Progenitor cell of endocrine pancreas (in vitro differentiated cells): ENCODE measurements at regions not wholly inside any gene's neighbourhood (a gene's known extent, or its start where the extent isn't known, plus 50 kb on each side); places are given as distances from the start of the nearest gene placed in this dataset.
"Not testable (repeated sequence)": the region's sequence is repeated elsewhere in the genome, so short reads cannot be mapped to it uniquely, and the experiment has no call there.

Experiments
- DNase-seq: peaks from one replicate; pipeline ENCODE4 v3.0.0; 2021; ENCODE audit warnings: low spot score; ENCODE audit not compliant: unreplicated experiment
- H3K27ac Mint-ChIP-seq: 2 replicates; pipeline ENCODE4 v1.8.0; 2021; ENCODE audit warnings: mild to moderate bottlenecking, moderate library complexity, mixed read lengths
- H3K27me3 Mint-ChIP-seq: 2 replicates; pipeline ENCODE4 v1.8.0; 2021; ENCODE audit warnings: mixed read lengths
- H3K36me3 Mint-ChIP-seq: 2 replicates; pipeline ENCODE4 v1.8.0; 2022; ENCODE audit warnings: mixed read lengths; ENCODE audit not compliant: insufficient read depth
- H3K4me1 Mint-ChIP-seq: 2 replicates; pipeline ENCODE4 v1.8.0; 2021; ENCODE audit warnings: low read depth, mixed read lengths
- H3K4me3 Mint-ChIP-seq: 2 replicates; pipeline ENCODE4 v1.8.0; 2021; ENCODE audit warnings: low read depth, mild to moderate bottlenecking, moderate library complexity, mixed read lengths
- H3K9me3 Mint-ChIP-seq: 2 replicates; pipeline ENCODE4 v1.8.0; 2021; ENCODE audit warnings: low read depth, mixed read lengths

GRCh38 chr13:18322821-18323220, 858.8 kb downstream of the TUBA3C start:
- H3K4me1 Mint-ChIP-seq, H3K27ac Mint-ChIP-seq, H3K4me3 Mint-ChIP-seq, H3K36me3 Mint-ChIP-seq, DNase-seq, H3K27me3 Mint-ChIP-seq: not testable (repeated sequence)
- H3K9me3 Mint-ChIP-seq, result peaks cover 16% of the 10 kb centered on the region

GRCh38 chr13:18319653-18320052, 862.0 kb downstream of the TUBA3C start:
- peaks cover 22% of the 10 kb centered on the region for H3K9me3 Mint-ChIP-seq
- not testable (repeated sequence) for H3K27ac Mint-ChIP-seq, H3K4me3 Mint-ChIP-seq, DNase-seq, H3K36me3 Mint-ChIP-seq, H3K4me1 Mint-ChIP-seq, H3K27me3 Mint-ChIP-seq

GRCh38 chr13:18303240-18303813, 878.3 kb downstream of the TUBA3C start:
- DNase-seq, H3K27ac Mint-ChIP-seq, H3K4me3 Mint-ChIP-seq, H3K27me3 Mint-ChIP-seq, H3K4me1 Mint-ChIP-seq, H3K36me3 Mint-ChIP-seq: not testable (repeated sequence)
- H3K9me3 Mint-ChIP-seq, result peaks cover 30% of the 10 kb centered on the region

GRCh38 chr13:18300968-18301367, 880.7 kb downstream of the TUBA3C start:
- not testable (repeated sequence) for H3K4me1 Mint-ChIP-seq, DNase-seq, H3K27me3 Mint-ChIP-seq, H3K27ac Mint-ChIP-seq, H3K4me3 Mint-ChIP-seq, H3K36me3 Mint-ChIP-seq
- peaks cover 30% of the 10 kb centered on the region for H3K9me3 Mint-ChIP-seq

GRCh38 chr13:18297359-18297758, 884.3 kb downstream of the TUBA3C start:
- H3K4me1 Mint-ChIP-seq, H3K36me3 Mint-ChIP-seq, H3K4me3 Mint-ChIP-seq, H3K27ac Mint-ChIP-seq, H3K27me3 Mint-ChIP-seq, DNase-seq: not testable (repeated sequence)
- peaks cover 17% of the 10 kb centered on the region for H3K9me3 Mint-ChIP-seq

GRCh38 chr13:18296617-18297016, 885.0 kb downstream of the TUBA3C start:
- H3K4me1 Mint-ChIP-seq, H3K27ac Mint-ChIP-seq, H3K27me3 Mint-ChIP-seq, H3K4me3 Mint-ChIP-seq, H3K36me3 Mint-ChIP-seq, H3K9me3 Mint-ChIP-seq, DNase-seq: not testable (repeated sequence)

- H3K9me3 Mint-ChIP-seq, result peaks cover 12% of the 10 kb centered on the region
- not testable (repeated sequence) for H3K36me3 Mint-ChIP-seq, H3K27ac Mint-ChIP-seq, H3K27me3 Mint-ChIP-seq, H3K4me3 Mint-ChIP-seq, H3K4me1 Mint-ChIP-seq, DNase-seq
Observed at GRCh38 chr13:18294311-18294710, 887.3 kb downstream of the TUBA3C start.

GRCh38 chr13:18286848-18287247, 894.8 kb downstream of the TUBA3C start:
- not testable (repeated sequence) for H3K36me3 Mint-ChIP-seq, H3K27me3 Mint-ChIP-seq, H3K27ac Mint-ChIP-seq, H3K4me3 Mint-ChIP-seq, H3K4me1 Mint-ChIP-seq, DNase-seq
- H3K9me3 Mint-ChIP-seq, result peaks cover 18% of the 10 kb centered on the region

GRCh38 chr13:18285663-18286062, 896.0 kb downstream of the TUBA3C start:
- peaks cover 18% of the 10 kb centered on the region for H3K9me3 Mint-ChIP-seq
- not testable (repeated sequence) for H3K27ac Mint-ChIP-seq

GRCh38 chr13:18284040-18284439, 897.6 kb downstream of the TUBA3C start:
- not testable (repeated sequence) for H3K36me3 Mint-ChIP-seq, H3K27ac Mint-ChIP-seq, DNase-seq, H3K27me3 Mint-ChIP-seq, H3K4me3 Mint-ChIP-seq, H3K4me1 Mint-ChIP-seq
- peaks cover 19% of the 10 kb centered on the region for H3K9me3 Mint-ChIP-seq

More at GRCh38 chr13:18285663-18286062, 896.0 kb downstream of the TUBA3C start:
- DNase-seq, H3K4me3 Mint-ChIP-seq, H3K36me3 Mint-ChIP-seq, H3K27me3 Mint-ChIP-seq, H3K4me1 Mint-ChIP-seq: not testable (repeated sequence)

- not testable (repeated sequence) for H3K27ac Mint-ChIP-seq
Observed at GRCh38 chr13:18281829-18282597, 899.6 kb downstream of the TUBA3C start.

GRCh38 chr13:18280904-18281828, 900.5 kb downstream of the TUBA3C start:
- H3K4me3 Mint-ChIP-seq, H3K4me1 Mint-ChIP-seq, H3K27ac Mint-ChIP-seq, H3K36me3 Mint-ChIP-seq, H3K27me3 Mint-ChIP-seq, DNase-seq: not testable (repeated sequence)
- peaks cover 13% of the 10 kb centered on the region for H3K9me3 Mint-ChIP-seq

More at GRCh38 chr13:18281829-18282597, 899.6 kb downstream of the TUBA3C start:
- H3K27me3 Mint-ChIP-seq, DNase-seq, H3K36me3 Mint-ChIP-seq, H3K4me3 Mint-ChIP-seq, H3K4me1 Mint-ChIP-seq: not testable (repeated sequence)
- peaks cover 16% of the 10 kb centered on the region for H3K9me3 Mint-ChIP-seq

- not testable (repeated sequence) for H3K4me3 Mint-ChIP-seq, H3K36me3 Mint-ChIP-seq, H3K27ac Mint-ChIP-seq, H3K4me1 Mint-ChIP-seq, DNase-seq, H3K27me3 Mint-ChIP-seq
- H3K9me3 Mint-ChIP-seq, result peaks cover 15% of the 10 kb centered on the region
Observed at GRCh38 chr13:18279971-18280370, 901.7 kb downstream of the TUBA3C start.
